H9 (cell line): ENCODE measurements at regions not wholly inside any gene's neighbourhood (a gene's known extent, or its start where the extent isn't known, plus 50 kb on each side); places are given as distances from the start of the nearest gene placed in this dataset.

Source experiments
- DNase-seq: peaks from one replicate; pipeline ENCODE4 v3.0.0-alpha.2; 2017
- H2AFZ ChIP-seq: one replicate; pipeline ENCODE4 v1.6.1; 2013; ENCODE audit warnings: mild to moderate bottlenecking, low read length, control low read depth, moderate library complexity
- H2AK5ac ChIP-seq: 2 replicates; pipeline ENCODE4 v1.6.1; 2013; ENCODE audit warnings: low read length, control low read depth, mixed read lengths; ENCODE audit not compliant: insufficient read length
- H2BK120ac ChIP-seq: one replicate; pipeline ENCODE4 v1.6.1; 2013; ENCODE audit warnings: low read depth, mild to moderate bottlenecking, low read length, control low read depth, inconsistent platforms; ENCODE audit not compliant: poor library complexity, severe bottlenecking
- H2BK12ac ChIP-seq: 2 replicates; pipeline ENCODE4 v1.6.1; 2013; ENCODE audit warnings: low read length, control low read depth, mixed read lengths, low read depth; ENCODE audit not compliant: insufficient read length
- H2BK15ac ChIP-seq: 2 replicates; pipeline ENCODE4 v1.6.1; 2013; ENCODE audit warnings: low read depth, low read length, control low read depth
- H2BK20ac ChIP-seq: one replicate; pipeline ENCODE4 v1.6.1; 2013; ENCODE audit warnings: low read depth, mild to moderate bottlenecking, low read length, control low read depth, inconsistent platforms; ENCODE audit not compliant: poor library complexity, severe bottlenecking
- H2BK5ac ChIP-seq: 2 replicates; pipeline ENCODE4 v1.6.1; 2013; ENCODE audit warnings: low read length, control low read depth, mixed read lengths; ENCODE audit not compliant: insufficient read length
- H3K14ac ChIP-seq: 2 replicates; pipeline ENCODE4 v1.6.1; 2013; ENCODE audit warnings: low read length, control low read depth; ENCODE audit not compliant: insufficient read depth
- H3K18ac ChIP-seq: 2 replicates; pipeline ENCODE4 v1.6.1; 2013; ENCODE audit warnings: low read depth, mild to moderate bottlenecking, mixed read lengths, low read length, control low read depth; ENCODE audit not compliant: insufficient read length
- H3K23ac ChIP-seq: 2 replicates; pipeline ENCODE4 v1.6.1; 2013; ENCODE audit warnings: low read length, control low read depth, mixed read lengths, low read depth; ENCODE audit not compliant: insufficient read length
- H3K23me2 ChIP-seq: 2 replicates; pipeline ENCODE4 v1.6.1; 2013; ENCODE audit warnings: low read depth, mild to moderate bottlenecking, mixed read lengths, low read length, control low read depth; ENCODE audit not compliant: insufficient read length, poor library complexity, severe bottlenecking
- H3K27ac ChIP-seq: 2 replicates; pipeline ENCODE4 v1.5.1; 2013; ENCODE audit warnings: low read length, control low read depth, mixed read lengths, low read depth; ENCODE audit not compliant: insufficient read length
- H3K27me3 ChIP-seq: 2 replicates; pipeline ENCODE4 v1.6.1; 2013; ENCODE audit warnings: low read length, control low read depth, inconsistent platforms; ENCODE audit not compliant: insufficient read depth
- H3K4ac ChIP-seq: 2 replicates; pipeline ENCODE4 v1.6.1; 2013; ENCODE audit warnings: low read depth, mild to moderate bottlenecking, control low read depth, inconsistent platforms, low read length, moderate library complexity
- H3K4me1 ChIP-seq: 2 replicates; pipeline ENCODE4 v1.6.1; 2013; ENCODE audit warnings: low read length, control low read depth, inconsistent platforms; ENCODE audit not compliant: insufficient read depth
- H3K4me2 ChIP-seq: 2 replicates; pipeline ENCODE4 v1.6.1; 2013; ENCODE audit warnings: low read length, control low read depth, mixed read lengths; ENCODE audit not compliant: insufficient read length, insufficient read depth
- H3K56ac ChIP-seq: 2 replicates; pipeline ENCODE4 v1.6.1; 2013; ENCODE audit warnings: low read depth, mild to moderate bottlenecking, mixed read lengths, low read length, control low read depth; ENCODE audit not compliant: insufficient read length
- H3K79me1 ChIP-seq: 2 replicates; pipeline ENCODE4 v1.6.1; 2013; ENCODE audit warnings: low read depth, mild to moderate bottlenecking, moderate library complexity, low read length, control low read depth, inconsistent platforms; ENCODE audit not compliant: insufficient read depth, poor library complexity, severe bottlenecking
- H3K79me2 ChIP-seq: 2 replicates; pipeline ENCODE4 v1.6.1; 2013; ENCODE audit warnings: low read length, control low read depth, inconsistent platforms; ENCODE audit not compliant: insufficient read depth
- H3K9ac ChIP-seq: 2 replicates; pipeline ENCODE4 v1.6.1; 2013; ENCODE audit warnings: low read length, control low read depth, mixed read lengths; ENCODE audit not compliant: insufficient read length; ENCODE audit errors: extremely low read depth
- H3K9me3 ChIP-seq: one replicate; pipeline ENCODE4 v1.6.1; 2013; ENCODE audit warnings: low read depth, low read length, inconsistent platforms; ENCODE audit not compliant: control insufficient read depth
- H3T11ph ChIP-seq: one replicate; pipeline ENCODE4 v1.6.1; 2013; ENCODE audit warnings: mild to moderate bottlenecking, low read length, control low read depth, inconsistent platforms
- H4K20me1 ChIP-seq: one replicate; pipeline ENCODE4 v1.6.1; 2013; ENCODE audit not compliant: control insufficient read depth, insufficient read length, insufficient read depth
- H4K5ac ChIP-seq: 2 replicates; pipeline ENCODE4 v1.6.1; 2013; ENCODE audit warnings: low read depth, mild to moderate bottlenecking, mixed read lengths, low read length, control low read depth; ENCODE audit not compliant: insufficient read length
- H4K8ac ChIP-seq: replicated peaks from 2 replicates; pipeline ENCODE4 v1.6.1; 2013; ENCODE audit warnings: low read length, control low read depth, mixed read lengths, low read depth; ENCODE audit not compliant: insufficient read length
- H4K91ac ChIP-seq: 2 replicates; pipeline ENCODE4 v1.6.1; 2013; ENCODE audit warnings: low read depth, mild to moderate bottlenecking, moderate library complexity, mixed read lengths, low read length, control low read depth; ENCODE audit not compliant: insufficient read length
- H3K27ac Mint-ChIP-seq, 3 experiments: 2 replicates in 2 of 3; 3 replicates in 1 of 3; pipeline ENCODE4 v1.8.0; 2020 to 2021; ENCODE audit warnings: mixed read lengths in 3 of 3, mild to moderate bottlenecking in 1 of 3, moderate library complexity in 1 of 3
- H3K27me3 Mint-ChIP-seq: 2 replicates; pipeline ENCODE4 v1.8.0; 2021; ENCODE audit warnings: low read depth, mild to moderate bottlenecking, moderate library complexity, mixed read lengths
- H3K36me3 Mint-ChIP-seq, 3 experiments: 2 replicates in 2 of 3; 3 replicates in 1 of 3; pipeline ENCODE4 v1.8.0; 2020 to 2021; ENCODE audit warnings: low read depth in 3 of 3, mixed read lengths in 3 of 3; ENCODE audit not compliant: insufficient read depth in 1 of 3
- H3K4me1 Mint-ChIP-seq, 2 experiments: 2 replicates each; pipeline ENCODE4 v1.8.0; 2020; ENCODE audit warnings: mixed read lengths in 2 of 2
- H3K4me3 Mint-ChIP-seq, 2 experiments: 2 replicates in 1 of 2; 3 replicates in 1 of 2; pipeline ENCODE4 v1.8.0; 2020 to 2021; ENCODE audit warnings: mild to moderate bottlenecking in 2 of 2, mixed read lengths in 2 of 2, moderate library complexity in 1 of 2
- H3K9me3 Mint-ChIP-seq, 2 experiments: 2 replicates in 1 of 2; 3 replicates in 1 of 2; pipeline ENCODE4 v1.8.0; 2020; ENCODE audit warnings: mild to moderate bottlenecking in 2 of 2, mixed read lengths in 2 of 2, moderate library complexity in 1 of 2
- CTCF ChIP-seq: fragments of 200-600 bp; sonication (generic); conservative IDR thresholded peaks from 3 replicates; pipeline ENCODE4 v1.8.0; 2021; ENCODE audit warnings: antibody characterized with exemption, mild to moderate bottlenecking
- WGBS: extraction: QIAGEN DNeasy Blood & Tissue Kit; methylation state at CpG from one replicate; pipeline ENCODE4 v1.1.7; 2013; ENCODE audit warnings: missing lambda C conversion rate, low lambda C conversion rate, mixed read lengths; ENCODE audit not compliant: insufficient read length; ENCODE audit errors: extremely low coverage; 5-methylcytosine and 5-hydroxymethylcytosine counted together

- Histone ChIP-seq H3K79me1 (peaks cover 3% of the 10 kb centered on the region), H2BK5ac (no peak overlapping the region), H3K9ac (no peak overlapping the region), H4K8ac (no peak overlapping the region), H3K4me1 (peaks cover 6% of the 10 kb centered on the region; the same call in 1 of the 2 replicates), H3K79me2 (peaks cover 1% of the 10 kb centered on the region; the same call in 1 of the 2 replicates), H4K20me1 (no peaks in the 10 kb centered on the region), H2BK120ac (no peak overlapping the region), H3K4ac (no peak overlapping the region), H3K27me3 (no peaks in the 10 kb centered on the region), H2AFZ (no peak overlapping the region), H3K9me3 (no peaks in the 10 kb centered on the region), H3K14ac (no peak overlapping the region), H3K23ac (no peak overlapping the region), H3K23me2 (peaks cover 6% of the 10 kb centered on the region), H2BK20ac (no peak overlapping the region), H2AK5ac (no peak overlapping the region), H2BK12ac (no peak overlapping the region), H3K27ac (no peak overlapping the region), H2BK15ac (no peak overlapping the region), H4K5ac (no peak overlapping the region), H4K91ac (no peak overlapping the region), H3T11ph (no peak overlapping the region), H3K56ac (no peak overlapping the region), H3K4me2 (no peak overlapping the region), H3K18ac (no peak overlapping the region)
- peaks cover 0 to 2% of the 10 kb centered on the region in 2 experiments; a peak in 1 of 5 replicates for H3K9me3 Mint-ChIP-seq
- peak overlapping the region in 1 of 3 experiments; percentile 90; a peak in 2 of 7 replicates for H3K27ac Mint-ChIP-seq
- TF ChIP-seq CTCF: no peak
- DNase-seq: no peak
- peaks cover 29 to 31% of the 10 kb centered on the region in 2 experiments for H3K4me1 Mint-ChIP-seq
- H3K4me3 Mint-ChIP-seq: peak overlapping the region in 1 of 2 experiments; percentile 49; a peak in 3 of 5 replicates
- WGBS: no CpG with 5 or more reads among the region's 8 CpGs
- peaks cover 41 to 51% (median 48%) of the 10 kb centered on the region in 3 experiments for H3K36me3 Mint-ChIP-seq
- H3K27me3 Mint-ChIP-seq: no peaks in the 10 kb centered on the region
These were observed 161.5 kb upstream of the ZNF267 start for GRCh38 chr16:31712064-31712540.
